ENCODE measurements at regions not wholly inside any gene's neighbourhood (a gene's known extent, or its start where the extent isn't known, plus 50 kb on each side); places are given as distances from the start of the nearest gene placed in this dataset.

GRCh38 chr5:144983101-144983500, 812.4 kb downstream of the KCTD16 start:
- Histone ChIP-seq H3K79me2 (ENCODE audit: insufficient read depth, low read length) (no peaks in the 10 kb centered on the region), H4K20me1 (ENCODE audit: insufficient read depth, low read length, poor library complexity, severe bottlenecking) (no peaks in the 10 kb centered on the region), H3K4me2 (ENCODE audit: low read depth, low read length, poor library complexity, severe bottlenecking) (no peak overlapping the region), H3K27me3 (ENCODE audit: insufficient read depth, low read length, poor library complexity, severe bottlenecking) (no peaks in the 10 kb centered on the region), H3K9me3 (ENCODE audit: insufficient read depth, low read depth, low read length) (no peaks in the 10 kb centered on the region), H3K9me2 (replicated peaks; ENCODE audit: low read depth, low read length) (no peaks in the 10 kb centered on the region), H3K4me1 (ENCODE audit: insufficient read depth, low read length, poor library complexity, severe bottlenecking) (no peaks in the 10 kb centered on the region), H3K9ac (ENCODE audit: low read depth, low read length, poor library complexity, severe bottlenecking) (no peak overlapping the region), H3K36me3 (ENCODE audit: insufficient read depth, low read length) (no peaks in the 10 kb centered on the region), H3F3A (ENCODE audit: low read depth) (no peaks in the 10 kb centered on the region), H3K4me3 (ENCODE audit: low read length, poor library complexity, severe bottlenecking) (no peak overlapping the region), H2AFZ (ENCODE audit: low read length) (no peak overlapping the region)
- TF ChIP-seq EZH2phosphoT487 (IDR thresholded peaks at IDR 0.05; ENCODE audit: borderline replicate concordance) (no peak), CTCF (conservative IDR thresholded peaks at IDR 0.05; ENCODE audit: low read length) (no peak)

GRCh38 chr5:144979516-144980264, 809.0 kb downstream of the KCTD16 start:
- Histone ChIP-seq H3K9ac (ENCODE audit: low read depth, low read length, poor library complexity, severe bottlenecking) (no peak overlapping the region), H3K36me3 (ENCODE audit: insufficient read depth, low read length) (no peaks in the 10 kb centered on the region), H3K27me3 (ENCODE audit: insufficient read depth, low read length, poor library complexity, severe bottlenecking) (no peaks in the 10 kb centered on the region), H2AFZ (ENCODE audit: low read length) (no peak overlapping the region), H3K79me2 (ENCODE audit: insufficient read depth, low read length) (no peaks in the 10 kb centered on the region), H3K4me2 (ENCODE audit: low read depth, low read length, poor library complexity, severe bottlenecking) (no peak overlapping the region), H3K9me3 (ENCODE audit: insufficient read depth, low read depth, low read length) (no peaks in the 10 kb centered on the region), H3K9me2 (replicated peaks; ENCODE audit: low read depth, low read length) (no peaks in the 10 kb centered on the region), H3F3A (ENCODE audit: low read depth) (no peaks in the 10 kb centered on the region), H3K4me1 (ENCODE audit: insufficient read depth, low read length, poor library complexity, severe bottlenecking) (no peaks in the 10 kb centered on the region), H3K4me3 (ENCODE audit: low read length, poor library complexity, severe bottlenecking) (no peak overlapping the region), H4K20me1 (ENCODE audit: insufficient read depth, low read length, poor library complexity, severe bottlenecking) (no peaks in the 10 kb centered on the region)
- TF ChIP-seq CTCF (conservative IDR thresholded peaks at IDR 0.05; ENCODE audit: low read length) (no peak), EZH2phosphoT487 (IDR thresholded peaks at IDR 0.05; ENCODE audit: borderline replicate concordance) (no peak)

GRCh38 chr5:144972317-144972716, 801.6 kb downstream of the KCTD16 start:
- H4K20me1 ChIP-seq (ENCODE audit: insufficient read depth, low read length, poor library complexity, severe bottlenecking): no peaks in the 10 kb centered on the region
- H3K27me3 ChIP-seq (ENCODE audit: insufficient read depth, low read length, poor library complexity, severe bottlenecking): no peaks in the 10 kb centered on the region
- no peaks in the 10 kb centered on the region for H3F3A ChIP-seq (ENCODE audit: low read depth)
- no peak overlapping the region for H2AFZ ChIP-seq (ENCODE audit: low read length)
- H3K9ac ChIP-seq (ENCODE audit: low read depth, low read length, poor library complexity, severe bottlenecking): no peak overlapping the region
- no peak overlapping the region for H3K4me2 ChIP-seq (ENCODE audit: low read depth, low read length, poor library complexity, severe bottlenecking)
- H3K9me2 ChIP-seq (replicated peaks; ENCODE audit: low read depth, low read length): no peaks in the 10 kb centered on the region
- H3K4me1 ChIP-seq (ENCODE audit: insufficient read depth, low read length, poor library complexity, severe bottlenecking): no peaks in the 10 kb centered on the region
- no peaks in the 10 kb centered on the region for H3K9me3 ChIP-seq (ENCODE audit: insufficient read depth, low read depth, low read length)
- no peaks in the 10 kb centered on the region for H3K79me2 ChIP-seq (ENCODE audit: insufficient read depth, low read length)
- no peak overlapping the region for H3K4me3 ChIP-seq (ENCODE audit: low read length, poor library complexity, severe bottlenecking)
- no peaks in the 10 kb centered on the region for H3K36me3 ChIP-seq (ENCODE audit: insufficient read depth, low read length)
- TF ChIP-seq CTCF (conservative IDR thresholded peaks at IDR 0.05; ENCODE audit: low read length) (no peak), EZH2phosphoT487 (IDR thresholded peaks at IDR 0.05; ENCODE audit: borderline replicate concordance) (no peak)
